SK-N-SH treated with all-trans-retinoic acid at 6 μM for 48 hours (cell line): ENCODE measurements at regions not wholly inside any gene's neighbourhood (a gene's known extent, or its start where the extent isn't known, plus 50 kb on each side); places are given as distances from the start of the nearest gene placed in this dataset.

Experiments used
- ATAC-seq: fragments of 200-7000 bp; cut with Tn5 transposase; 3 replicates; pipeline ENCODE4 v1.9.1; 2020; ENCODE audit warnings: mild to moderate bottlenecking, moderate library complexity
- ARNTL ChIP-seq: fragments of 450-650 bp; formaldehyde crosslinking; IDR thresholded peaks from 2 replicates; pipeline ENCODE4 v1.5.0; 2020; ENCODE audit warnings: low read depth, mild to moderate bottlenecking, moderate library complexity, borderline replicate concordance
- BACH2 ChIP-seq: fragments of 250-450 bp; sonication (Bioruptor Pico); IDR thresholded peaks from 2 replicates; pipeline ENCODE4 v1.9.0; 2021; ENCODE audit warnings: mild to moderate bottlenecking, borderline replicate concordance
- CREB5 ChIP-seq: fragments of 250-450 bp; sonication (Bioruptor Pico); IDR thresholded peaks from 2 replicates; pipeline ENCODE4 v1.5.1; 2020; ENCODE audit warnings: low read depth, mild to moderate bottlenecking, moderate library complexity
- ESRRG ChIP-seq: fragments of 250-450 bp; sonication (Bioruptor Pico); IDR thresholded peaks from 2 replicates; pipeline ENCODE4 v1.6.1; 2021; ENCODE audit warnings: mild to moderate bottlenecking
- GLIS3 ChIP-seq: fragments of 250-450 bp; sonication (Bioruptor Pico); IDR thresholded peaks from 2 replicates; pipeline ENCODE4 v1.5.0; 2020; ENCODE audit warnings: mild to moderate bottlenecking, moderate library complexity
- ISL1 ChIP-seq: fragments of 250-450 bp; sonication (Bioruptor Pico); IDR thresholded peaks from 2 replicates; pipeline ENCODE4 v2.1.2; 2022; ENCODE audit warnings: mild to moderate bottlenecking, moderate library complexity
- PATZ1 ChIP-seq: fragments of 250-450 bp; sonication (Bioruptor Pico); IDR thresholded peaks from 2 replicates; pipeline ENCODE4 v1.8.0; 2020; ENCODE audit warnings: mild to moderate bottlenecking, moderate library complexity, borderline replicate concordance
- PPARA ChIP-seq: fragments of 250-450 bp; sonication (Bioruptor Pico); IDR thresholded peaks from 2 replicates; pipeline ENCODE4 v1.5.0; 2020; ENCODE audit warnings: mild to moderate bottlenecking, borderline replicate concordance
- RARB ChIP-seq: fragments of 250-450 bp; sonication (Bioruptor Pico); IDR thresholded peaks from 2 replicates; pipeline ENCODE4 v1.8.0; 2021; ENCODE audit warnings: mild to moderate bottlenecking, moderate library complexity
- SNAI2 ChIP-seq: fragments of 250-450 bp; sonication (Bioruptor Pico); IDR thresholded peaks from 2 replicates; pipeline ENCODE4 v1.5.0; 2020; ENCODE audit warnings: mild to moderate bottlenecking, moderate library complexity
- TCF4 ChIP-seq: fragments of 250-450 bp; sonication (Bioruptor Pico); IDR thresholded peaks from 2 replicates; pipeline ENCODE4 v1.8.0; 2021; ENCODE audit warnings: mild to moderate bottlenecking, moderate library complexity, borderline replicate concordance
- TOX ChIP-seq: fragments of 250-450 bp; sonication (Bioruptor Pico); IDR thresholded peaks from 2 replicates; pipeline ENCODE4 v1.8.0; 2021; ENCODE audit warnings: mild to moderate bottlenecking, moderate library complexity, borderline replicate concordance
- TSHZ2 ChIP-seq: fragments of 250-450 bp; sonication (Bioruptor Pico); IDR thresholded peaks from 2 replicates; pipeline ENCODE4 v1.5.0; 2020; ENCODE audit warnings: mild to moderate bottlenecking, moderate library complexity
- ZC3H10 ChIP-seq: fragments of 250-450 bp; sonication (Bioruptor Pico); IDR thresholded peaks from 2 replicates; pipeline ENCODE4 v1.5.1; 2021; ENCODE audit warnings: mild to moderate bottlenecking, moderate library complexity
- ZFP3 ChIP-seq: fragments of 250-450 bp; sonication (Bioruptor Pico); IDR thresholded peaks from 2 replicates; pipeline ENCODE4 v1.5.0; 2020; ENCODE audit warnings: mild to moderate bottlenecking, moderate library complexity
- ZFP30 ChIP-seq: fragments of 450-650 bp; formaldehyde crosslinking; IDR thresholded peaks from 2 replicates; pipeline ENCODE4 v1.5.0; 2022; ENCODE audit warnings: mild to moderate bottlenecking, moderate library complexity
- ZNF565 ChIP-seq: fragments of 450-650 bp; formaldehyde crosslinking; conservative IDR thresholded peaks from 2 replicates; pipeline ENCODE4 v1.5.0; 2020; ENCODE audit warnings: low read depth, mild to moderate bottlenecking, moderate library complexity
- ZNF70 ChIP-seq: fragments of 450-650 bp; formaldehyde crosslinking; IDR thresholded peaks from 2 replicates; pipeline ENCODE4 v1.5.0; 2020; ENCODE audit warnings: mild to moderate bottlenecking, moderate library complexity
- ZNF8 ChIP-seq: fragments of 450-650 bp; formaldehyde crosslinking; IDR thresholded peaks from 2 replicates; pipeline ENCODE4 v1.5.0; 2020; ENCODE audit warnings: mild to moderate bottlenecking, moderate library complexity

GRCh38 chr21:16241016-16241415 lies 511.2 kb downstream of the USP25 start:
- no peak for ATAC-seq
- no peak for TF ChIP-seq ZFP3 (CRISPR knock-in tag)
- TF ChIP-seq ZFP30 (CRISPR knock-in tag): no peak

- ATAC-seq: no peak
- TF ChIP-seq CREB5 (CRISPR knock-in tag): no peak
- no peak for TF ChIP-seq ARNTL
- TF ChIP-seq PATZ1 (CRISPR knock-in tag): no peak
- no peak for TF ChIP-seq BACH2 (CRISPR knock-in tag)
- no peak for TF ChIP-seq TOX (CRISPR knock-in tag)
- no peak for TF ChIP-seq TSHZ2 (CRISPR knock-in tag)
- no peak for TF ChIP-seq ZFP30 (CRISPR knock-in tag)
- TF ChIP-seq ZNF565 (CRISPR knock-in tag): no peak
- TF ChIP-seq GLIS3 (CRISPR knock-in tag): no peak
- no peak for TF ChIP-seq RARB
- TF ChIP-seq ZNF70: no peak
- TF ChIP-seq ISL1: no peak
- TF ChIP-seq ZFP3 (CRISPR knock-in tag): no peak
- TF ChIP-seq SNAI2 (CRISPR knock-in tag): no peak
Observed at GRCh38 chr21:16241479-16241963, 511.7 kb downstream of the USP25 start.

- TF ChIP-seq TCF4 (CRISPR knock-in tag) (no peak), PPARA (CRISPR knock-in tag) (no peak), ZNF8 (CRISPR knock-in tag) (no peak), ZC3H10 (CRISPR knock-in tag) (no peak), ZFP30 (CRISPR knock-in tag) (no peak), ESRRG (CRISPR knock-in tag) (no peak), TOX (CRISPR knock-in tag) (no peak)
- no peak for ATAC-seq
Observed at GRCh38 chr21:16243396-16243795, 513.6 kb downstream of the USP25 start.

- ATAC-seq: no peak
- TF ChIP-seq BACH2 (CRISPR knock-in tag) (no peak), ZNF70 (no peak), ZC3H10 (CRISPR knock-in tag) (no peak)
- TF ChIP-seq, all 23 proteins: peak for 0
Observed at GRCh38 chr21:16248705-16249104, 518.9 kb downstream of the USP25 start.

GRCh38 chr21:16250273-16250672 lies 520.5 kb downstream of the USP25 start:
- no peak for ATAC-seq

More at GRCh38 chr21:16250273-16250672, 520.5 kb downstream of the USP25 start:
- TF ChIP-seq CREB5 (CRISPR knock-in tag) (no peak), SNAI2 (CRISPR knock-in tag) (no peak), ZNF70 (no peak), ESRRG (CRISPR knock-in tag) (no peak)
